ENCODE measurements at regions not wholly inside any gene's neighbourhood (a gene's known extent, or its start where the extent isn't known, plus 50 kb on each side); places are given as distances from the start of the nearest gene placed in this dataset.

DNA sequence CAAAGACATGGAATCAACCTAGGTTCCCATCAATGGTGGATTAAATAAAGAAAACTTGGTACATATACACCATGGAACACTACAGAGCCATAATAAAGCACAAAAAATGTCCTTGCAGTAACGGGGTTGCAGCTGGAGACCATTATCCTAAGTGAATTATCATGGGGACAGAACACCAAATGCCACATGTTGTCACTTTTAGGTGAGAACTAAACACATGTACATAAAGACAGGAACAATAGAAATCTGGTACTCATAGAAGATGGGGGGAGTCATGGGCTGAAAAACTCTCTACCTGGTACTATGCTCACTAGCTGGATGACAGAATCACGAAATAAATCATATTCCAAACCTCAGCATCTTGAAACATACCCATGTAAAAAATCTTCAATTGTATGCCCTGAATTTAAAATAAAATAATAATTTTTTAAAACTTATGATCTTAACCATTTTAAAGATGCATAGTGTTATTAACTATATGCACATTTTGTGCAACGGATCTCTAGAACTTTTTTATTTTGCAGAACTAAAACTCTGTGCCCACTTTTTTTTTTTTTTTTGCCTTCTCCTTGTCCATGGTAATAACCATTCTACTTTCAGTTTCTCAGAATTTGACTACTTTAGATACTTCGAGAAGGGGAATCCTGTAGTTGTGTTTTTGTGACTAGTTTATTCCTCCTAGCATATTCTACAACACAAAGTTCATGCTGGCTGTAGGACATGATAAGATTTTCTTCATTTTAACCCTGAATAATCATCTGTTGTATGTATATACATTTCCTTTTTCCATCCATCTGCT lies 1081.6 kb upstream of the ACO1 start:
- no peak overlapping the region for H3K4me3 ChIP-seq (ENCODE audit: low read depth, low read length)
- TF ChIP-seq, protein P1, sequence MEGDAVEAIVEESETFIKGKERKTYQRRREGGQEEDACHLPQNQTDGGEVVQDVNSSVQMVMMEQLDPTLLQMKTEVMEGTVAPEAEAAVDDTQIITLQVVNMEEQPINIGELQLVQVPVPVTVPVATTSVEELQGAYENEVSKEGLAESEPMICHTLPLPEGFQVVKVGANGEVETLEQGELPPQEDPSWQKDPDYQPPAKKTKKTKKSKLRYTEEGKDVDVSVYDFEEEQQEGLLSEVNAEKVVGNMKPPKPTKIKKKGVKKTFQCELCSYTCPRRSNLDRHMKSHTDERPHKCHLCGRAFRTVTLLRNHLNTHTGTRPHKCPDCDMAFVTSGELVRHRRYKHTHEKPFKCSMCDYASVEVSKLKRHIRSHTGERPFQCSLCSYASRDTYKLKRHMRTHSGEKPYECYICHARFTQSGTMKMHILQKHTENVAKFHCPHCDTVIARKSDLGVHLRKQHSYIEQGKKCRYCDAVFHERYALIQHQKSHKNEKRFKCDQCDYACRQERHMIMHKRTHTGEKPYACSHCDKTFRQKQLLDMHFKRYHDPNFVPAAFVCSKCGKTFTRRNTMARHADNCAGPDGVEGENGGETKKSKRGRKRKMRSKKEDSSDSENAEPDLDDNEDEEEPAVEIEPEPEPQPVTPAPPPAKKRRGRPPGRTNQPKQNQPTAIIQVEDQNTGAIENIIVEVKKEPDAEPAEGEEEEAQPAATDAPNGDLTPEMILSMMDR (IDR thresholded peaks at IDR 0.05; ENCODE audit: borderline replicate concordance, insufficient read depth, low read depth, low read length): no peak

DNA sequence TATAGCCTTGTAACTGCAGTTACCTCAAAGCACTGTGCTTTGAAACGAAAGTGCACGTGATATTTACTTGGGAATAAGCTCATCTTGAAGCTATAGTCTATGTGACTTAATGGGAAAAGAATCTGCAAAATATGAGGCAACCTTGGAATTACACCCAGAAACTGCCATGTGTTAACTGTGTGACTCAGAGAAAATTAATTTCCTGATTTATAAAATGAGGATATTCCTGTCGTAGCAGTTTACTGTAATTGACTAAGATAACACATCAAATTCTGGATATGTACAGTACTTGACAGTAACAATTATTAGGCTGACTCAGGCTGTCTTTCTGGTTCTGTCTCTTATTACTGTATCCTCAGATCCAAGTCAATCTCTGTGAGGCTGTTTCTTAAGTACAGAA lies 1079.9 kb upstream of the ACO1 start:
- no peak overlapping the region for H3K4me3 ChIP-seq (ENCODE audit: low read depth, low read length)
- TF ChIP-seq, protein P1 (IDR thresholded peaks at IDR 0.05; ENCODE audit: borderline replicate concordance, insufficient read depth, low read depth, low read length): no peak

- TF ChIP-seq, protein P1 (IDR thresholded peaks at IDR 0.05; ENCODE audit: borderline replicate concordance, insufficient read depth, low read depth, low read length): no peak
These were observed 1070.2 kb upstream of the ACO1 start for GRCh38 chr9:31314241-31314640.

GRCh38 chr9:31320494-31320893 lies 1063.9 kb upstream of the ACO1 start:
- TF ChIP-seq, protein P1 (IDR thresholded peaks at IDR 0.05; ENCODE audit: borderline replicate concordance, insufficient read depth, low read depth, low read length): no peak
- no peak overlapping the region for H3K4me3 ChIP-seq (ENCODE audit: low read depth, low read length)

More at GRCh38 chr9:31314241-31314640, 1070.2 kb upstream of the ACO1 start:
- no peak overlapping the region for H3K4me3 ChIP-seq (ENCODE audit: low read depth, low read length)

DNA sequence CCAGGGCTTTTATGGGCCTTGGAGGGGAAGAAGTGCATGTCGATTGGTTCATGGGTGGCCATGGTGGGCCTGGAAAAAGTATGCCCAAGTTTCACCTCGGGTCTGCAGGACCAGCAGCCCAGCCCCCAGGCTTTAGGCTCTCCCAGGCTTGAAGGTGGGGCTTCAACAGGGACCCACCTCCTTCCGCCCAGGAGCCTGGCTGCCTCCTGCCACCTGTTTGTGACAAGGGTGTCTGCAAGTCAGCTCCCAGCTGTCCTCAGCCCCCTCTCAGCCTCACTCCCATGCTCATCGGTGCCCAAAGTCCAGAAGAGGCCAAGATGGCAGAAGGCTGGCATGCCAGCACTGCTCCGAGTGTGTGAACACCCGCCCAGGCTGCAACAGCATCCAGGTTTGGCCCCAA lies 1063.2 kb upstream of the ACO1 start:
- no peak overlapping the region for H3K4me3 ChIP-seq (ENCODE audit: low read depth, low read length)
- TF ChIP-seq, protein P1 (IDR thresholded peaks at IDR 0.05; ENCODE audit: borderline replicate concordance, insufficient read depth, low read depth, low read length): no peak

DNA sequence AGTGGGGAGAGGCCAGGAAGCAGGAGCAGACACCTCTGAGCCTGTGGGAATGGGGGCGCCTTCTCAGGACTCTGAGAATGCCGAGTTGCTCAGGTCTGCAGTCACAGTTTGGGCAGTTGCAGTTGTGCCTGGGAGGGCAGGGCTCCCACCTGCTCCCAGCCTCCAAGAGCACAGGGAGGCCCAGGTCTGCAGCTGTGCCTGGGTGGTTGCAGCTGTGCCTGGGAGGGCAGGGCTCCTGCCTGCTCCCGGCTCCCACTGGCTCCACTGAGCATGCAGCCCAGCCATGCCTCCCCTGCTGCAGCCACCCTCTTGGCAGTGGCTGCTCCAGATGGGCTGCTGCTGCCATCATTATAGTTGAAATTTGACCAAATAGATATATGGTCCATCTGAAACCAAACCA lies 1062.8 kb upstream of the ACO1 start:
- H3K4me3 ChIP-seq (ENCODE audit: low read depth, low read length): no peak overlapping the region
- TF ChIP-seq, protein P1 (IDR thresholded peaks at IDR 0.05; ENCODE audit: borderline replicate concordance, insufficient read depth, low read depth, low read length): no peak

Measured in GM12875 (cell line).